PFSK-1 (cell line): ENCODE measurements at regions not wholly inside any gene's neighbourhood (a gene's known extent, or its start where the extent isn't known, plus 50 kb on each side); places are given as distances from the start of the nearest gene placed in this dataset.

Source experiments
- POLR2AphosphoS5 ChIP-seq: IDR thresholded peaks from 2 replicates; pipeline ENCODE4 v1.6.1; 2012; ENCODE audit warnings: low read depth, mild to moderate bottlenecking, control low read depth, low read length, moderate library complexity
- TAF1 ChIP-seq: IDR thresholded peaks from 2 replicates; pipeline ENCODE4 v1.6.1; 2012; ENCODE audit warnings: low read length, control low read depth, borderline replicate concordance; ENCODE audit not compliant: insufficient read depth

DNA sequence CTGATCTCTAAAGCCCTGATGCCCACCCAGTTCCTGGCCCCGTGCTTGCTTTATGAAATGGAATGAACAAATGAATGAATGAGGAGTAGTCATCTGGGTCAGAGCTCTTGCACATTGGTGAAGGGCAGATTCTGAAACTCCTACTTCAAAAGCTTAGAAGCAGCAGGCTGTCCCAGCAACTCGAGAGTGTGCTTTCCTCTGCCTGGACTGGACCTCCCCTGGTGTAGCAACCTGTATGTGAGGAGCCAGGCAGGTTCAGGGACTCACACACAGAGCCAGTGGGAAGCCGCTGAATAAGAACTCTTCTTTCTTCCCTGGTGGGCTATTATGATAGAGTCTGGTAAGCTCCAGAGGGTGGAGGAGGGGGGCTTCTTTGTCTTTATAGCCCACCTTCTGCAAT, 396.4 kb downstream of the CDK5RAP2 start:
- TF ChIP-seq POLR2AphosphoS5 (no peak), TAF1 (no peak)
